Upper lobe of left lung (tissue), 4 donors: ENCODE measurements at regions not wholly inside any gene's neighbourhood (a gene's known extent, or its start where the extent isn't known, plus 50 kb on each side); places are given as distances from the start of the nearest gene placed in this dataset.

ENCODE experiments used
- EP300 ChIP-seq, 4 donors: sonication (generic); formaldehyde crosslinking; IDR thresholded peaks; one replicate each; pipeline ENCODE4 v1.5.1; 2017; ENCODE audit warnings: antibody characterized with exemption in 4 of 4, control low read depth in 2 of 4
- TF ChIP-seq, protein P1 (sequence below), 6 experiments: fragments of 450-650 bp in 4 of 6; fragments of 200-600 bp in 2 of 6; sonication (generic) in 2 of 6; IDR thresholded peaks; one replicate each; pipeline ENCODE4 v1.5.1; 2016 to 2019; ENCODE audit warnings: antibody characterized with exemption in 6 of 6

- TF ChIP-seq, protein P1, sequence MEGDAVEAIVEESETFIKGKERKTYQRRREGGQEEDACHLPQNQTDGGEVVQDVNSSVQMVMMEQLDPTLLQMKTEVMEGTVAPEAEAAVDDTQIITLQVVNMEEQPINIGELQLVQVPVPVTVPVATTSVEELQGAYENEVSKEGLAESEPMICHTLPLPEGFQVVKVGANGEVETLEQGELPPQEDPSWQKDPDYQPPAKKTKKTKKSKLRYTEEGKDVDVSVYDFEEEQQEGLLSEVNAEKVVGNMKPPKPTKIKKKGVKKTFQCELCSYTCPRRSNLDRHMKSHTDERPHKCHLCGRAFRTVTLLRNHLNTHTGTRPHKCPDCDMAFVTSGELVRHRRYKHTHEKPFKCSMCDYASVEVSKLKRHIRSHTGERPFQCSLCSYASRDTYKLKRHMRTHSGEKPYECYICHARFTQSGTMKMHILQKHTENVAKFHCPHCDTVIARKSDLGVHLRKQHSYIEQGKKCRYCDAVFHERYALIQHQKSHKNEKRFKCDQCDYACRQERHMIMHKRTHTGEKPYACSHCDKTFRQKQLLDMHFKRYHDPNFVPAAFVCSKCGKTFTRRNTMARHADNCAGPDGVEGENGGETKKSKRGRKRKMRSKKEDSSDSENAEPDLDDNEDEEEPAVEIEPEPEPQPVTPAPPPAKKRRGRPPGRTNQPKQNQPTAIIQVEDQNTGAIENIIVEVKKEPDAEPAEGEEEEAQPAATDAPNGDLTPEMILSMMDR (IDR thresholded peaks at IDR 0.05), result no peak
- no peak for TF ChIP-seq EP300 (IDR thresholded peaks at IDR 0.05)
Measured at GRCh38 chr9:38179965-38180364, 110.9 kb upstream of the SHB start.
